IMR-90 (cell line): ENCODE measurements at regions not wholly inside any gene's neighbourhood (a gene's known extent, or its start where the extent isn't known, plus 50 kb on each side); places are given as distances from the start of the nearest gene placed in this dataset.

Experiments
- ATAC-seq: fragments of 200-7000 bp; cut with Tn5 transposase; 2 replicates; pipeline ENCODE4 v1.9.1; 2020; ENCODE audit warnings: low read depth, mild to moderate bottlenecking, moderate library complexity
- BruUV-seq: library from RNA; stranded (reverse); fragments of 400-500 nt; replicated peaks from 2 replicates; lab custom pipeline; 2021; lab: Mats Ljungman, UMichigan
- CTCF ChIA-PET: fragments of 300-600 bp; formaldehyde crosslinking; extraction: SDS; loops from one replicate; lab custom pipeline; 2021; ENCODE audit warnings: antibody characterized with exemption; lab: Yijun Ruan, JAX
- POLR2A ChIA-PET: fragments of 300-600 bp; sonication (Branson Sonifier 250); formaldehyde crosslinking; loops from one replicate; lab custom pipeline; 2022; ENCODE audit warnings: antibody characterized with exemption; ENCODE audit not compliant: unreplicated experiment; lab: Charles Lee
- DNase-seq: peaks from one replicate; pipeline ENCODE4 v3.0.0; 2013
- H2AFZ ChIP-seq: replicated peaks from 2 replicates; pipeline ENCODE3; 2013; ENCODE audit warnings: low read length, mild to moderate bottlenecking; ENCODE audit not compliant: poor library complexity
- H2AK5ac ChIP-seq: 2 replicates; pipeline ENCODE4 v1.6.1; 2013; ENCODE audit warnings: low read depth, low read length, inconsistent platforms
- H2AK9ac ChIP-seq: replicated peaks from 2 replicates; pipeline ENCODE3; 2013; ENCODE audit warnings: mild to moderate bottlenecking, low read depth, low read length, moderate library complexity; ENCODE audit not compliant: poor library complexity
- H2BK120ac ChIP-seq: 2 replicates; pipeline ENCODE4 v1.6.1; 2013; ENCODE audit warnings: low read depth, low read length, inconsistent platforms
- H2BK15ac ChIP-seq: 3 replicates; pipeline ENCODE4 v1.6.1; 2013; ENCODE audit warnings: low read depth, low read length, inconsistent platforms
- H2BK20ac ChIP-seq: 2 replicates; pipeline ENCODE4 v1.6.1; 2013; ENCODE audit warnings: low read depth, mild to moderate bottlenecking, inconsistent platforms, low read length, moderate library complexity
- H2BK5ac ChIP-seq: 2 replicates; pipeline ENCODE4 v1.6.1; 2013; ENCODE audit warnings: mild to moderate bottlenecking, low read depth, low read length, inconsistent platforms; ENCODE audit not compliant: poor library complexity, severe bottlenecking
- H3K14ac ChIP-seq: replicated peaks from 2 replicates; pipeline ENCODE4 v1.6.1; 2013; ENCODE audit warnings: low read depth, low read length, inconsistent platforms
- H3K18ac ChIP-seq: 2 replicates; pipeline ENCODE4 v1.6.1; 2013; ENCODE audit warnings: low read depth, low read length, control low read depth
- H3K23ac ChIP-seq: 2 replicates; pipeline ENCODE4 v1.6.1; 2013; ENCODE audit warnings: low read depth, low read length, inconsistent platforms
- H3K27ac ChIP-seq: 2 replicates; pipeline ENCODE4 v1.5.1; 2013; ENCODE audit warnings: mild to moderate bottlenecking, control low read depth, low read length; ENCODE audit not compliant: insufficient read depth
- H3K27me3 ChIP-seq: 2 replicates; pipeline ENCODE4 v1.6.1; 2013; ENCODE audit warnings: low read length; ENCODE audit not compliant: control insufficient read depth, insufficient read depth
- H3K36me3 ChIP-seq: 2 replicates; pipeline ENCODE4 v1.6.1; 2013; ENCODE audit warnings: low read length, mixed read lengths; ENCODE audit not compliant: control insufficient read depth, insufficient read depth
- H3K4ac ChIP-seq: 2 replicates; pipeline ENCODE4 v1.6.1; 2013; ENCODE audit warnings: low read depth, low read length, inconsistent platforms
- H3K4me1 ChIP-seq: 2 replicates; pipeline ENCODE4 v1.6.1; 2013; ENCODE audit warnings: low read length, mixed read lengths; ENCODE audit not compliant: control insufficient read depth, insufficient read depth
- H3K4me2 ChIP-seq: 2 replicates; pipeline ENCODE4 v1.6.1; 2013; ENCODE audit warnings: low read depth, mild to moderate bottlenecking, control low read depth, low read length, moderate library complexity
- H3K4me3 ChIP-seq: 2 replicates; pipeline ENCODE4 v1.5.1; 2013; ENCODE audit warnings: low read depth, mild to moderate bottlenecking, control low read depth, low read length, moderate library complexity; ENCODE audit not compliant: insufficient read depth
- H3K56ac ChIP-seq: 2 replicates; pipeline ENCODE4 v1.6.1; 2013; ENCODE audit warnings: low read length, inconsistent platforms; ENCODE audit not compliant: insufficient read depth; ENCODE audit errors: extremely low read depth
- H3K79me1 ChIP-seq, 2 experiments: 2 replicates each; pipeline ENCODE4 v1.6.1; 2013; ENCODE audit warnings: low read length in 2 of 2, inconsistent platforms in 1 of 2, low read depth in 1 of 2
- H3K9ac ChIP-seq: 2 replicates; pipeline ENCODE4 v1.6.1; 2013; ENCODE audit warnings: low read depth, low read length, control low read depth
- H3K9me1 ChIP-seq: 2 replicates; pipeline ENCODE4 v1.6.1; 2013; ENCODE audit warnings: low read length, inconsistent platforms; ENCODE audit not compliant: insufficient read depth
- H3K9me3 ChIP-seq: 2 replicates; pipeline ENCODE4 v1.6.1; 2013; ENCODE audit warnings: low read length; ENCODE audit not compliant: control insufficient read depth, insufficient read depth
- H4K20me1 ChIP-seq: 2 replicates; pipeline ENCODE4 v1.6.1; 2013; ENCODE audit warnings: low read length, inconsistent platforms; ENCODE audit not compliant: insufficient read depth
- H4K5ac ChIP-seq: 2 replicates; pipeline ENCODE4 v1.6.1; 2013; ENCODE audit warnings: mild to moderate bottlenecking, low read depth, low read length, control low read depth
- H4K8ac ChIP-seq, 2 experiments: 2 replicates each; pipeline ENCODE4 v1.6.1; 2013; ENCODE audit warnings: low read depth in 2 of 2, low read length in 2 of 2, control low read depth in 1 of 2, inconsistent platforms in 1 of 2
- H4K91ac ChIP-seq: 2 replicates; pipeline ENCODE4 v1.6.1; 2013; ENCODE audit warnings: low read depth, low read length, inconsistent platforms; ENCODE audit not compliant: insufficient read depth
- BHLHE40 ChIP-seq: fragments of 150-350 bp; IDR thresholded peaks from 2 replicates; pipeline ENCODE4 v1.6.1; 2016; ENCODE audit warnings: mild to moderate bottlenecking, low read depth, low read length
- CEBPB ChIP-seq: IDR thresholded peaks from 2 replicates; pipeline ENCODE4 v1.6.1; 2012; ENCODE audit warnings: low read depth, low read length, improper control_type of control experiment
- CHD1 ChIP-seq: IDR thresholded peaks from 2 replicates; pipeline ENCODE4 v1.6.1; 2012; ENCODE audit warnings: low read depth, low read length, improper control_type of control experiment
- FOS ChIP-seq: fragments of 150-350 bp; IDR thresholded peaks from 2 replicates; pipeline ENCODE4 v1.6.1; 2016; ENCODE audit warnings: low read depth, low read length
- MAFK ChIP-seq: IDR thresholded peaks from 2 replicates; pipeline ENCODE4 v1.6.1; 2012; ENCODE audit warnings: low read depth, low read length, improper control_type of control experiment
- MAZ ChIP-seq: IDR thresholded peaks from 2 replicates; pipeline ENCODE4 v1.6.1; 2012; ENCODE audit warnings: low read depth, mild to moderate bottlenecking, low read length, improper control_type of control experiment, moderate library complexity, borderline replicate concordance
- MXI1 ChIP-seq: IDR thresholded peaks from 2 replicates; pipeline ENCODE4 v1.6.1; 2012; ENCODE audit warnings: low read depth, mild to moderate bottlenecking, low read length, moderate library complexity, borderline replicate concordance
- NFE2L2 ChIP-seq: fragments of 150-350 bp; IDR thresholded peaks from 2 replicates; pipeline ENCODE4 v1.6.1; 2016; ENCODE audit warnings: low read depth, mild to moderate bottlenecking, low read length
- POLR2A ChIP-seq: IDR thresholded peaks from 2 replicates; pipeline ENCODE4 v1.6.1; 2012; ENCODE audit warnings: mild to moderate bottlenecking, low read depth, low read length
- RAD21 ChIP-seq: IDR thresholded peaks from 2 replicates; pipeline ENCODE4 v1.6.1; 2012; ENCODE audit warnings: low read length, improper control_type of control experiment
- RCOR1 ChIP-seq: IDR thresholded peaks from 2 replicates; pipeline ENCODE4 v1.6.1; 2012; ENCODE audit warnings: mild to moderate bottlenecking, low read length, improper control_type of control experiment; ENCODE audit not compliant: insufficient replicate concordance
- RFX5 ChIP-seq: IDR thresholded peaks from 2 replicates; pipeline ENCODE4 v1.8.0; 2012; ENCODE audit warnings: low read depth, mild to moderate bottlenecking, low read length, moderate library complexity
- SMC3 ChIP-seq: fragments of 150-350 bp; IDR thresholded peaks from 2 replicates; pipeline ENCODE4 v1.6.1; 2016; ENCODE audit warnings: low read depth, mild to moderate bottlenecking, antibody characterized with exemption, low read length, moderate library complexity
- WGBS, 2 experiments: methylation state at CpG; one replicate each; pipeline versions ENCODE4 v1.1.5 to v1.1.7; 2013; ENCODE audit warnings: missing lambda C conversion rate in 2 of 2; ENCODE audit not compliant: insufficient read length in 1 of 2; ENCODE audit errors: extremely low coverage in 2 of 2; 5-methylcytosine and 5-hydroxymethylcytosine counted together
- dilution Hi-C: fragments of 300-500 bp; cut with HindIII; formaldehyde crosslinking; loops from one replicate; pipeline ENCODE4 v1.14.3; 2018; ENCODE audit warnings: low sequenced_read_pairs; ENCODE audit not compliant: unreplicated experiment
- in situ Hi-C: fragments of 300-500 bp; cut with MboI; formaldehyde crosslinking; loops from 3 replicates; pipeline ENCODE4 v1.14.3; 2019; ENCODE audit warnings: low sequenced_read_pairs, inconsistent platforms, mixed read lengths
- intact Hi-C: fragments of 100-400 bp; cut with micrococcal nuclease; formaldehyde crosslinking; loops from 2 replicates; pipeline ENCODE4 v1.10.0; 2022
- TF ChIP-seq, protein P1 (sequence below): fragments of 150-350 bp; IDR thresholded peaks from 2 replicates; pipeline ENCODE4 v1.6.1; 2016; ENCODE audit warnings: low read depth, mild to moderate bottlenecking, low read length, moderate library complexity, borderline replicate concordance
- TF ChIP-seq, protein P2 (sequence below): fragments of 150-350 bp; IDR thresholded peaks from 2 replicates; pipeline ENCODE4 v1.6.1; 2017; ENCODE audit warnings: mild to moderate bottlenecking, antibody characterized with exemption, low read length, low read depth

DNA sequence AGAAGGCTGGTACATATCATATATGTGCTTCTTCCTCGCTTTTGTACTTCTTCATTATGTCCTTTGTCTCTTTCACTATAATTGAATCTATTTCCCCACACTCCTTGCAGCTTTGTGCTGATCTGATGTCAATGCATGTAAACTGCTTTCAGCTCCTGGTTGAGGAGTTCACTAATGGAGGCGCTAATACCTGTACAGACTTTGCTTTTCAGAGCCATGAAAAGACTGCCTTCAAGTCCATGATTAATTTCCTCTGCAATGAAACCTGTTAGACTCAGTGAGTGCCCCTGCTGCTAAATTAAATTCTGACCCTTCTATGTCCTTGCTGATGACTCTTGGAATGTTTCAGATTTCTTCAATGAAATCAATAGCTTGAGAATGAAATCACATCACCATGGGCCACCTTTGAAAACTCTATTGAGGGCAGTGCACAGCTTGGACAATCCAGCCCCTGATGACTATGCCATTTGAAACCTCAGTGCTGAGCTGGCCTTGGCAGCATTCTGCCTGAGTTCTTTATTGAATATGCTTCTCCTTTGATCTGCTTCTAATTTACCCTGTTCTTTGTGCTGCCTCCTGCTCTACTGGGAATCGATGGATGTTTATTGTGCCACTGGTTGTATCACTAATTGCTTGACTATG is 358.2 kb upstream of the DMAC1 start:
- H3K9ac ChIP-seq: no peak overlapping the region
- H2BK5ac ChIP-seq: no peak overlapping the region
- H2BK120ac ChIP-seq: no peak overlapping the region
- in situ Hi-C loops: no loop called here
- no peak overlapping the region for H3K27ac ChIP-seq
- H3K9me3 ChIP-seq: peaks cover 7% of the 10 kb centered on the region; the same call in 1 of the 2 replicates
- H3K56ac ChIP-seq: no peak overlapping the region
- BruUV-seq: no TSS peak
- no peak overlapping the region for H3K4ac ChIP-seq
- no peak overlapping the region for H4K5ac ChIP-seq
- ChIA-PET CTCF (no interaction called here), POLR2A (no interaction called here)
- dilution Hi-C loops: no loop called here
- no peak for DNase-seq
- intact Hi-C loops: no loop called here
- no peak overlapping the region for H3K23ac ChIP-seq
- H2AFZ ChIP-seq: no peak overlapping the region
- H3K79me1 ChIP-seq: no peaks in the 10 kb centered on the region
- no peak overlapping the region for H2AK5ac ChIP-seq
- no peak overlapping the region for H2AK9ac ChIP-seq
- H2BK20ac ChIP-seq: no peak overlapping the region
- TF ChIP-seq MAZ (no peak), MAFK (no peak), MXI1 (no peak), NFE2L2 (no peak), BHLHE40 (no peak), RAD21 (no peak), CHD1 (no peak), FOS (no peak), SMC3 (no peak), RFX5 (no peak), POLR2A (no peak), CEBPB (no peak), RCOR1 (no peak)
- TF ChIP-seq, protein P1, sequence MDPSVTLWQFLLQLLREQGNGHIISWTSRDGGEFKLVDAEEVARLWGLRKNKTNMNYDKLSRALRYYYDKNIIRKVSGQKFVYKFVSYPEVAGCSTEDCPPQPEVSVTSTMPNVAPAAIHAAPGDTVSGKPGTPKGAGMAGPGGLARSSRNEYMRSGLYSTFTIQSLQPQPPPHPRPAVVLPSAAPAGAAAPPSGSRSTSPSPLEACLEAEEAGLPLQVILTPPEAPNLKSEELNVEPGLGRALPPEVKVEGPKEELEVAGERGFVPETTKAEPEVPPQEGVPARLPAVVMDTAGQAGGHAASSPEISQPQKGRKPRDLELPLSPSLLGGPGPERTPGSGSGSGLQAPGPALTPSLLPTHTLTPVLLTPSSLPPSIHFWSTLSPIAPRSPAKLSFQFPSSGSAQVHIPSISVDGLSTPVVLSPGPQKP: no peak
- TF ChIP-seq, protein P2, sequence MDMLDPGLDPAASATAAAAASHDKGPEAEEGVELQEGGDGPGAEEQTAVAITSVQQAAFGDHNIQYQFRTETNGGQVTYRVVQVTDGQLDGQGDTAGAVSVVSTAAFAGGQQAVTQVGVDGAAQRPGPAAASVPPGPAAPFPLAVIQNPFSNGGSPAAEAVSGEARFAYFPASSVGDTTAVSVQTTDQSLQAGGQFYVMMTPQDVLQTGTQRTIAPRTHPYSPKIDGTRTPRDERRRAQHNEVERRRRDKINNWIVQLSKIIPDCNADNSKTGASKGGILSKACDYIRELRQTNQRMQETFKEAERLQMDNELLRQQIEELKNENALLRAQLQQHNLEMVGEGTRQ: no peak
- H3K18ac ChIP-seq: no peak overlapping the region
- WGBS, 2 experiments: no CpG with 5 or more reads among the region's 3 CpGs
- no peaks in the 10 kb centered on the region for H3K9me1 ChIP-seq
- no peak overlapping the region for H4K91ac ChIP-seq
- no peak overlapping the region for H3K14ac ChIP-seq
- H3K4me3 ChIP-seq: no peak overlapping the region
- H3K4me1 ChIP-seq: no peaks in the 10 kb centered on the region
- no peaks in the 10 kb centered on the region for H4K20me1 ChIP-seq
- no peaks in the 10 kb centered on the region for H3K36me3 ChIP-seq
- no peak overlapping the region for H4K8ac ChIP-seq
- H3K27me3 ChIP-seq: no peaks in the 10 kb centered on the region
- no peak for ATAC-seq
- H3K4me2 ChIP-seq: no peak overlapping the region
- H2BK15ac ChIP-seq: no peak overlapping the region
